Astrocyte (in vitro differentiated cells and primary cell): ENCODE measurements at regions not wholly inside any gene's neighbourhood (a gene's known extent, or its start where the extent isn't known, plus 50 kb on each side); places are given as distances from the start of the nearest gene placed in this dataset.

Experiments
- CTCF ChIP-seq: IDR thresholded peaks from 2 replicates; pipeline ENCODE4 v1.5.1; 2011; ENCODE audit warnings: low read depth, mild to moderate bottlenecking, inconsistent platforms, low read length, moderate library complexity; ENCODE audit not compliant: insufficient read depth
- EZH2 ChIP-seq: IDR thresholded peaks from 2 replicates; pipeline ENCODE4 v1.6.1; 2012; ENCODE audit warnings: mild to moderate bottlenecking, low read length, inconsistent platforms; ENCODE audit not compliant: insufficient read depth

GRCh38 chr7:26928703-26929347 is 64.4 kb upstream of the SKAP2 start:
- TF ChIP-seq CTCF (no peak), EZH2 (no peak)
